GM21526 (cell line): ENCODE measurements at regions not wholly inside any gene's neighbourhood (a gene's known extent, or its start where the extent isn't known, plus 50 kb on each side); places are given as distances from the start of the nearest gene placed in this dataset.
A peak's percentile ranks its signal among the peaks of the same experiment; 100 is the strongest.

Experiments
- ATAC-seq: cut with Tn5 transposase; IDR thresholded peaks from one replicate; pipeline ENCODE4 v1.9.1; 2021; ENCODE audit warnings: moderate library complexity; ENCODE audit not compliant: unreplicated experiment, low FRiP score

DNA sequence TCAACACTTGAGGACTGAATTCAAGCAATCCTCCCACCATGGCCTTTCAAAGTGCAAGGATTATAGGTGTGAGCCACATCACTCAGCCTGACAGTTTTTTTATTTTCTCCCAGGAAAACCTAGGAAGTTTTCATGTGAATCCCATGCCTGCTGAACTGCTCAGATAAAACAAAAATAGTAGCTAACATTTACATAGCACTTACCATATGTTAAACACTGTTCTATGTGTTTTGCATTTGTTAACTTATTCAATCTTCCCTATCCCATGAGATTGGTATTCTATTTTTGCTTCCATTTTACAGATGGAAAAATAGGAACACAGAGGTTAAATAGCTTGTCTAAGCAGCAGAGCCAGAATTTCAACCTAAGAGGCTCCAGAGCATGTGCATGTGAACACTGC lies 157.4 kb upstream of the KCTD1 start:
- no peak for ATAC-seq

DNA sequence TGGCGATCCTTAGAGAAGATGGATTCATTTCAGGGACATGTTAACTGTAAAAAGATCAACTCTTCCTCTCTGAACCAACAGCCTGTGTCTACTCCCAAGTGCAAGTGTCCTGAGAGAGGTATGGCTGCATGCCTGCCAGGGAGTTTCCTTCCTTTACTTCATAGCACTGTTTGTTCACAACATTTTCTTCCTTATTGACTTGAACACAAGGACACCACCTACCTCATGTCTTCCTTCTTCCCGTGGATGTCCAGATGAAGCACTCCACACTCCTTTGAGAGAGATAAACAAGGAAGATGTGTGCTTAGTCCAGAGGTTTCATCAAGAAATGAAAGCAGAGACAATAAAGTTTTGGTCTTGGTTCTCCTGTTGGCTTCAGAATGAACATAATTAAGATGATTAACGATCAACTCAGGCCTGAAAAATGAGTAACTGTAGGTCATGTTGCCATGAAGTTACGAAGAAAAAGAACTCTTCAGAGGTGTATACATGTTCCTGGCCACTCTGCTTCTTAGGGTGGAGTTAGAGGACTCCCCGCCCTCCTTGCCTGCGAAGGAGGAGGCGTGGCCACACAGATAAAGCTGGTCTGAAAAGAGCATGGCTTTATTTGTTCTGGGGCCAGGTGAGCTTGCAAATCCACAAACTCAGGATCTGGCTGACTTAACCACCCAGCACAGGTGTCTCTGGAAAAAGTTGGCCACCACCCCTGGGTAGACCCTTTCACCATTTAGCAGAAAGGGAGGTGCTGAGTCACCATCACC lies 155.0 kb upstream of the KCTD1 start:
- no peak for ATAC-seq

DNA sequence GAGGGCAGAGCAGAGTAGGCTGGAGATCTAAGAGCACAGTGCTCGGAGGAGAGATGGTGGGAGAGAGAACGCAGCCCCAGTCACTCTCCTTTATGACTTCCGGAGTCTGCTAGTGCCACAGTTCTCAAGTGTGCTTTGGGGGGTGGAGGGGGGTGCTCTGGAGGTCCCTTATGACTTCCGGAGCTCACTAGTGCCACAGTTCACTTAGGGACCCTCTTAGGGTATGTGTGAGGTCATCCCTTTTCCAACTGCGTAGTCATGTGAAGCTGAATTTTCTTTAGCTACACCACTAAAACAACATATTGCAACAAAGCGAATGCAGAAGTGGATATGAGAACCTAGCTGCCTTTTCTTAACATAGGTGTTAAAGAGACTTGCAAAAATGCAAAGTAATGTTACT lies 153.7 kb upstream of the KCTD1 start:
- ATAC-seq = no peak

DNA sequence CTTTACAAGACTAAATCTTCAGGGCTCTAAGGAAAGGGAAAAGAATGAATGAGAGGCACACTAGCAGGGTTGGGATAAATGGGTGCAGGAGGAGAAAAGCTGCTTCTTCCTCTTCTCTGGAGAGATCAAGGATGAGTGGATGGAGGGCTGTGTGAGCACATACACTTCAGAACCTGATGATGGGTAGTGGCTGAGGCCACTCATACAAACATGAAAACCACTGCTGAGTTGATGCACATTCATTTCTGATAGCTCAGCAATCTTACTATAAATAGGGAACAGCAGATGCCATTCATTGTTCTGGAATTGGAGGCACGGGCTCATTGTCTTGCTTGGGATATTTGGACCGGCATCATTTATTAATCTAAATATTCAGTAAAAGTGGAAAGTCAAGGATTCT lies 152.4 kb upstream of the KCTD1 start:
- ATAC-seq = no peak

DNA sequence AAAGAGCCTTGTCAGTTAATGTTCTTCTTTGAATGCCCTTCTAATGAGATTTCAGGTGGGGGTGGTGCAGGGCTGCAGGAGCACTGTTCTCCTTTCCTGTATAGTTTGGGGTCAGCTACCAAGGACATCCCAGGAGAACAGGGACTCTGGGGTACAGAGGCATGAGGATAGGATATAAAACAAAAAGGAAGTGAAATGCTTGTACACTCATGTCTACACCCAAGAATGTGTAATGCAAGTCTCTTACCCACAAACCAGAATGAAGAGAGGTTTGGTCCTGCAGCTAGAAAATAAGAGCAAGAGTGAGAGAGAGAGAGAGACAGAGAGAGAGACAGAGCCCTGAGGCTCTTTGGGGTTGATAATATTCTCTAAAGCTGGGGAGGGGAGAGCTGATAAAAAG lies 151.8 kb upstream of the KCTD1 start:
- no peak for ATAC-seq

DNA sequence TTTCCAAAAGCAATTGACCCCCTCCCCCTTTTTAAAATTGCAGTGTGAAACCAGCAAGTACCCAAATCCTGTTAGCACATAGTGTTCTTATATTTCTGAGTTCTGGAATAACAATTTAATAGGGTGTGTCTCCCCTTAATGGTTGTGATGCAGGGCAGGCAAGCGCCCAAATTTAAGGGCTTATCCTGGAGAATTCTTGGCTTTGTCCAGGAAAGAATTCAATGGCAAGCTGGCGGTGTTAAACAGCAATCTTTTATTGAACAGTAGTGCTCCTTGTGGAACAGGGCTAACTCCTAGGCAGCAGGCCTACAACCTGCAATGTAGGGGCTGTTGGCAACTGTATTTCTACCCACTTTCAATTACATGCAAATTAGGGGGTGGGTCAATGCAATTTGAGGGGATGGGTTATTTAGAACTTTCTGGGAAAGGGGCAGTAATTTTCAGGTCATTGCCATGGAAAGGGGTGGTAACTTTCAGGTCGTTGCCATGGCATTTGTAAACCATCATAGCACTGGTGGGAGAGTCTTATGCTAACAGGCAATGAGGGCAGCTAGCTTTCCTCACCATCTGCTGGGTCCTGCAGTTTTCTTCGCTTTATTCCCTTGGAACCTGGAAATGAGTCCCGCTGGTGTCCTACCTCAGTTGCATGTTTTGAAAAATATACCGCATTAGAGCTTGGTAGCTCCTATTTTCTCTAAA lies 149.0 kb upstream of the KCTD1 start:
- no peak for ATAC-seq

DNA sequence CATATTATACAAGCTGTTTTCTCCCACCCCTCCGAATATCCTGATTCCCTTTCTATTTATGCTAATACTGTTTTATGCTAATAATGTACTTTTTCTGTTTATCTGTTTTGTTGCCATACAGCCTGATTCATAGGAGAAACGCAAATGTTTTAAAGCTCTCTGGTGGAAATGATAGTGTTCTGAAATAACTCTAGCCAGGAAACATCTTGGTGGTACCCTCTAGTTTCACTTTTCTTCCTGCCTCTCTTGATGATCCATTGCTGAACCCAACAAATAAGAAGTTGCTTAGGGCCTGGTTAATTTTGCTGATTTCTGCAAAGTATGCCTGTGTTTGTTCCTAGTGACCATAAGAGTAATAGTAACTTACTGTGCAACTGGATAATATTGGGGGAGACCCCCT lies 148.4 kb upstream of the KCTD1 start:
- ATAC-seq = no peak

DNA sequence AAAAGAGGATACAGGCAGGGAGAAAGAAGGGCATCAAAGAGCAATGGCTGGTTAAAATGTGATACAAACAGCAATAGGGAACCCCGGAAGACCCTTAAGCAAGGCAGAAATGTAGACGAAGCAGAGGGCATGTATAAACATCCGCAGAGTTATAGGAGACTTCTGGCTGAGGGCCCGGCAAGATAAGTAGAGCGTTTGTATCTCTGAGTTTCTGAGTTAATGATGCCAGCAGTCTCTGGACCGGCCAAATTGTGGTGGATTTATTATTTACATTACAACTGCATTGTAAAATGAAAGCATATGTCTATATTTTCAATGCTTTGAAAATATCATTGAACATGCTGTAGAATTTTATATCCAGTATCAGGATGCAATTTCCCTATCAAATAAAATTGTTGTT lies 148.0 kb upstream of the KCTD1 start:
- ATAC-seq = no peak

DNA sequence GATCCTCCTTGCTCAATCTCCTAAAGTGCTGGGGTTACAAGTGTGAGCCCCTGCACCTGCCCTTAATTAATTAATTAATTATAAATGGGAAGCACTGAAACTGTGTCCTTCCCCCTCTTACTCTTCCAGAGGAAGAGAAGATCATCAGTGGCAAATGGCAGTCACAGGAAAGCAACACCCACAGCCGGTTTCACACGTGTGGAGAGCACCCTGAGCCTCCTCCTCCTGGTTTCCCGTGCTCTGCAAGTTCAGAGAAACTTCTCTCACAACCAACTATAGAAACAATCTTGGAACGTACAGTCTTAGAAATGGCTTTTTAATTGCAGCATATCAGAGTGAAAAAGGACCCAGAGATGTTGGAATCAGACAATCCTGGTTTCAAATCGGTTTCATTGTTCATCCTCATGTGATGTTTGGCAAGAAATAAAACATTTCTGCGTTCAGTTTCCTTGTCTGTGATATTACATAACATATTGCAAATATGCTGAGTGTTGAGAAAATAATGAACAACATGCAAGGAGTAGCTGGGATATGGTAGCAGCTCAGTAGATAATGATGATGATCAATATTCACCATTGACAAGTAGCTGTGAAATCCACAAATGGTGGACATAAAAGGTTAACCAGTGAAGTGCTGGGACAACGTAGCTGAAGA lies 141.0 kb upstream of the KCTD1 start:
- no peak for ATAC-seq

DNA sequence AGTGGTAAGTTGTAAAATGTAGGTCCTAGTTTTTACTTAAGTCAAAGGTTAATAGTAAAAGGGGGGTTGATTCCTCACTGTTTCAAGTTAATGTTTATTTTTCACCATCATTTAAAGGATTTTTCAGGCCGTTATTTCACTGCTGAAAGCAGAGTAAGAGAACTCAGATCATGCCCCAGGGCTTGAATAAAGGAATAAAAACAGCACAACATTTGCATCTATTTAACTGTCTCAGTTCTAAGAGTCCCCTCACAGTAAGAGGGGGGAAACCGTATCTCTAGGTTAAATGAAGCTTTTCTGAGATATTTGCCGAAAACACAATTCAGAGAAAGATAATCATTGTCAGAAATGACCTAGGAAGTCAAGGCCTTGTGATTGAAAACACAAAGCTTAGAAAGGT lies 138.2 kb upstream of the KCTD1 start:
- ATAC-seq = no peak

DNA sequence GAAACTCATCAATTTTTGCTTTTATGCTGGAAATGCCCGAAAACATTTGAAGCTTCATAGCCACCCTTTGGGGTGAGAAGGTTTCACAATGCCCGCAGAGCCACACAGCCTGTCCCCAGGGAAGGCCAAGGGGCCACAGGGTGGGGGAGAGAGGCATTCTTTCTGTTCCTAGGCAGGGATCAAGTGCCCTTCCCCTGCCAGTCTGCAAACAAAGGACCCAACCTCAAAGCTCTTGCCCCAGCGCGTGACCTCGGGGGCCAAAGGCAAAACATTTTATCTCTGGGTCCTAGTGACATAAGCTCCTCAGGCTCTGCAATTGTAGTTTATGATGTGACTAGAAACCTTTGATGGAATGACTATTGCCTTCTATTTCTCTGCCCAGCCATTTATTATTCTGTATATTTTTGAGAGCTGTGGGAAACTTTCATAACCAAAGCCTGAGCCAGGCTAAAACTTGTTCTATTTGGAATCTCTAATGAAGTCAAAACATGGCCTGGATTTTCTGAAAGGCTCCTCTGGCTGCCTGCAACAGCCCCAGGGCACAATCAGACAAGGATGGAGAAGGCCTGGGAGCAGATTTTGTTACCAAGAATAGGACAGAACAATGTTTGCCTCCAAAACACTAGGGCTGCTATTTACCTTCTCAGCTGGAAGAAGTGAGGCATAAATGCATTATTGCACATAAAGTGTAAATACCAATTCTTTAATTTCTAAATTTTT lies 137.2 kb upstream of the KCTD1 start:
- no peak for ATAC-seq

DNA sequence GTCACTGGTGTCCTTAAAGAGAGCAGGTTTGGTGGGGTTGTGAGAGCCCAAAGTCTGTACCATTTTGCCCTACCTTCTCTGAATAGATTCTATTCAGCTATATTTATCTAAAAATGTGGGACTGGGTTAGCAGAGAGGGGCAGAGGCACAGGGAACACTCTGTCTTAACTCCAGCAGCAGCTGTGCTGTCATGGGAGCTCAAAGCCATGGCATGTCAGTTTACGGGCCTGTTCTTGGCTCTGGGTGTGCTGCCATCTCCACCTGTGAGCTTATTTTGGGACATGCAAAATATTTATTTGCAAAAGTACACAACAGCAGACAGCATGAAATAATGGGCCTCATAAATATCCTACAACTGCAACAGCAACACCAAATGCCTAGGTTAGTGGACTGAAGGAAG lies 129.6 kb upstream of the KCTD1 start:
- no peak for ATAC-seq

DNA sequence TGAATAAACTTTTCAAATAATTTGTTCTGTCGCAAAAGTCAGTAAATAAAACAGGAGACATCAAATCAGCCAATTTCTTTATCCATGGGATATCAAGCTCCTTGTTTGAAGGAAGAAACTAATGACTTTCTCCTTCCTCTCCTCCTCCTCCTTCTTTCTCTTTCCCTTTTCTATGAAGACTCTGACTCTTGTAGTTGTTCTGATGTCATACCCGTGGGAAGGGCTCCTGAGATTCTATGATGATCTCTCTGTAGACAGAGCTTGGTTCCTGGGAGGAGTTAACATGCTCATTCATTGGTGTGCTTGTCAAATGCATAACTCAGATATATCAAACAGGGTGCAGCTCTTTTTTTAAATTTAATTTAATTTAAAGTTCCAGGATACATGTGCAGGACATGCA lies 118.7 kb upstream of the KCTD1 start:
- no peak for ATAC-seq

DNA sequence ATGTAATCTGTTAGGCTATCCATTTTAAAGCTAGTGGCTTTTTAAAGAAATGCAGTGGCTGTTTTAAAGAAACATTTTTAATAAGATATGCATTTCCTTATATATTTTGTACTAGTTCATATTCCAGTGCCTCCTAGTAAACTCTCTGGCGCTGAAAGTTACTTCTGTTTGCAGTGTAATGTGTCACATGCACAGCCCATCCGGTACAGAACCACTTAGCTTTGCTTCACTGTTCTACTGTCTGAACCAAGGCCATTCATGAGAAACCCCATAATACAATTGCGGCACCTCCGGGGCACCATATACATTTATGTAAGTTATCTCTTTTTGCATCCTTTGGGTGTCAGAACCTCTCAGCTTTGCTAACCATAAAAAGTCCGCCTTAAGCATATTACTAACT lies 114.6 kb upstream of the KCTD1 start:
- no peak for ATAC-seq

DNA sequence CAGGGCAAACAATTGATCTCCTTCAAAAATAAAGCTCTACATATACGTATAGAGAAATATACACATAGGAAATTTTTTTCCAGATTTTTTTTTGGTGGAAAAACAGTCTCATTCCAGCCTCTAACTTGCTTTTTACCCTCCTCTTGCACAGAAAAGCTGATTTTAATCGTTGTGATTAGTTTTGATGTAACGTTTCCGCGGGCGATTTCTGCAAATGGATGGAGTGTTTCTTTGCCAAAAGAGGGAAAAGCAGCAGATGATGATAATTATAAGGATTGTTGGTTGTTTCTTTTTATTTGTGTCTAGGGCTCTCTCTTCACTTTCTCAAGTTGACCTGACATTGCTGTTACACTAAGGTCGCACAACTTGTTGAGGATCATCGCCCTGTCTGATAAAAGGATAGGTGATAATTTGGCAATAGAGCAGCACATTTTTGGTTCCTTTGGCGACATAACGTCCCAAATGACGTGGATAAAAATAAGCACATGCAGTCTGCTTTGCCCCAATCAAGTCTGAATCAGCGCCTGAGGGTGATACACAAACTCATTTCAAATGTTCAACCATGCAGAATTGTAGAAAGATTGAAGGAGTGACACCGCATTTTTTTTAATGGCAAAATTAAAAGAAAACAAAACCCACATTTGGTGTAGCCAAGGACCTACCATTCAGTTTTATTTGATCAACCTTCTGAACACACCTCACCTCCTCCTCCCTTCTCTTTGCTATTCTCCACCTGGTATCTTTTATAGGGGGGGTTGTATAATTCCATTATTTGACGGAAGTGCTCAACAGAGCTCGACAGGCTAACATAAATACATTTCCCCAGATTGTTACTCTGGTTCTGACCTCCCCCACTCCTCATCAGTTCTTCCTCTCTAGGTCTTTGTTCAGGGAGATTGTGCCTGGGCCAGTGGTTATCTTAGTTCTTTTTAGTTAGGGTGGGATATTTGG lies 109.6 kb upstream of the KCTD1 start:
- ATAC-seq = no peak

DNA sequence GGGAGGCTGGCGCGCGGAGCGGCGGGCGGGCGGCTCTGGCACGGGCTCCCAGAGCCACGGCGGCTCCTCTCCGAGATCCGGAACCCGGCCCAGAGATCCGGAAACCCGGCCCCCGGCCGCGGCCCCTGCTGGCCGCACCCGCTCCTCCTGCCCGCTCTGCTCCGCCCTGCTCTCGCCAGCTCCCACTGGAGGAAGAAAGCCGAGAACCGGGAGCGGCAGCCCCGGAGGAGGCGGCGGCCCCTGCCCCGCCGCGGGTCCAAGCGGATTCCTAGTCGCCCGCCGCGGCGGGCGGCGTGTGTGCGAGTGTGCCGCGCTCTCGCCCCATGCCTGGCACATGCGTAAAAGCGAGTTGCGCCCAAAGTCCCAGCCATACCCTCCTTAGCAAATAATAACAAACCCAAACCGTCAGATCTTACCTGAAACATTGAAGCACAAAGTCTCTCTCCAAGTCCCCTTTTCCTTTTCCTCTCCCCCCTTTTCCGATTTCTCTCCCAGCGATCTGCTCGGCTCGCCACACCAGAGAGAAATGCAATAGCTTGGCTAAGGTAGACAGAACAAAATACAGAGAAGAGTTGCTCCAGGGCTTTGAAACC lies 108.7 kb upstream of the KCTD1 start:
- peak; percentile 69 for ATAC-seq

DNA sequence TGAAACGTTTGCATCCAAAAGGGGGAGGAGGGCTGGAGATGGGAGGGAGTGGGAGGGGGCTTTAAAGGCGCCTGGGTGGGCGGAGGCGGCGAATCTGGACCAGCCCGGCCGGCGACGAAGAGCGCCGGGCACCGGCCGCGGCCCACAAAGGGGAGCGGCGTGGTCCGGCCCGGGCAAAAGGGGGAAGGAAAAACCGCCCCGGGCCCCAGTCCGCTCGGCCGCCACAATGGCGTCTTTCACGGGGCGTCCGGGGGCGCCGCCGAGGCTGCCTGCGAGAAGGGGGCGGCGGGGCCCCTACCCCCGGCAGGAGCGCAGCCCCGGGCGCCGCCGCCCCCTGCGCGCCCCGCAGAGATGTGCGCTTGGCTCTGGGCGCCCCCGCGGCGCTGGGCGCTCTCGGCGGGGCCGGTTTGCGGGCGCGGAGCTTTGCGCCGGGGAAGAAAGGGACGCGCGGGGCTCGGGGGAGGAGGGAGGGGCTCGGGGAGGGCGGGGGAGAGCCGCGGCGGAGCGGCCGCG lies 108.1 kb upstream of the KCTD1 start:
- peak; percentile 30 for ATAC-seq

DNA sequence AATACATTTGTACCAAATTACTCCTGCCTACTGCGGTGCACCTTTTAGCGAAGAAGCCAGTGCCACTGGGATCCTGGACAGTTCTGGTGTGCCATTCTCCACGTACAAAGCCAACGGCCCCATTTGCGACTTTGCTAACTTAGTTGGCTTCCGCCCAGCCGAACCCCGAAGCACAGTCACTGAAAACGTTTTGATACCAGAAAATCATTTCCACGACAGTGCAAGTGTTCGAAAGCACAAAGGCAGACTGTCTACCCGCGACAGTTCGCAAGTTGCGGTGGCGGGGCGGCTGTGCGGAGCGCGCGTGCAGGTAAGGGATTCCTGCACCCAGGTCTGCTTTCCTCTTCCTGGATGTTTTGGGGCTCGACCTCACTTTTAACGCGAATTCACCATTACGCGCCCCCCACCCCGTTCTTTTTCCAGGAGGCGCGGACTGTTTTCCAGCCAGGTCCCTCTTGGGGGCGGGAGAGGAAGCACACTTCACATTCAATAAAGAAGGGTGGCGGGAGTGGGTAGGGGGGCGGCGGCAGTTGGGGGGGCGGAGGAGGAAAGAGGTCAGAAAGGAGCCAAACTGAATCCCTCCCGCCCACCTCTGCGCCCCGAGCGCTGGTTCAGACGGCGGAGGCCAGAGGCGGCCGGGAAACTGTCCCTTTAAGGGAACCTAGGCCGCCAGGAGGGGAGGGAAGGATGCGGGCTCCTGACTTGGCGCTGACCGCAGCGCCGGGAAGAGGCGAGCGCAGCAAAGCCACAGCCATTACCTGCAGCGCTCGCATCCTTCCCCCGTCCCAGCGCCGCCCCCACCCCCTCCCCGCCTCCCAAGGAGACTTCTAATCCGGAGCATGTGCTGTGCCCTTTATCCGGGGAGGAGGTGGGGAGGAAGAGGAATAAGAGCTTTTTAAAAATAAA lies 107.4 kb upstream of the KCTD1 start:
- no peak for ATAC-seq
